ENCODE measurements at regions not wholly inside any gene's neighbourhood (a gene's known extent, or its start where the extent isn't known, plus 50 kb on each side); places are given as distances from the start of the nearest gene placed in this dataset.

DNA sequence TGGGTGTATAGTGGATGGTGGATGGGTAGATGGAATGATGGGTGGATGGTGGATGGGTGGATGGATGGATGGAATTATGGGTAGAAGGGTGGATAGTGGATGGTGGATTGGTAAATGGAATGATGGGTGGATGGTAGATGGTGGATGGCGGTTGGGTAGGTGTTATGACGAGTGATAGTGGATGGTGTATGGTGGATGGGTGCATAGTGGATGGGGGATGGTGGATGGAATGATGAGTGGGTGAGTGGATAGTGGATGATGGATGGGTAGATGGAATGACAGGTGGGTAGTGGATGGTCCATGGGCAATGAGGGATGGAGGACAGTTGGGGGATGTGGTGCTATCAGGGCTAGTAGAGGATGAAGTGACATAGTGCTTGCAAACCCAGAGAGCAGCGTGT lies 182.4 kb downstream of the BRD1 start:
- TF ChIP-seq, protein P1, sequence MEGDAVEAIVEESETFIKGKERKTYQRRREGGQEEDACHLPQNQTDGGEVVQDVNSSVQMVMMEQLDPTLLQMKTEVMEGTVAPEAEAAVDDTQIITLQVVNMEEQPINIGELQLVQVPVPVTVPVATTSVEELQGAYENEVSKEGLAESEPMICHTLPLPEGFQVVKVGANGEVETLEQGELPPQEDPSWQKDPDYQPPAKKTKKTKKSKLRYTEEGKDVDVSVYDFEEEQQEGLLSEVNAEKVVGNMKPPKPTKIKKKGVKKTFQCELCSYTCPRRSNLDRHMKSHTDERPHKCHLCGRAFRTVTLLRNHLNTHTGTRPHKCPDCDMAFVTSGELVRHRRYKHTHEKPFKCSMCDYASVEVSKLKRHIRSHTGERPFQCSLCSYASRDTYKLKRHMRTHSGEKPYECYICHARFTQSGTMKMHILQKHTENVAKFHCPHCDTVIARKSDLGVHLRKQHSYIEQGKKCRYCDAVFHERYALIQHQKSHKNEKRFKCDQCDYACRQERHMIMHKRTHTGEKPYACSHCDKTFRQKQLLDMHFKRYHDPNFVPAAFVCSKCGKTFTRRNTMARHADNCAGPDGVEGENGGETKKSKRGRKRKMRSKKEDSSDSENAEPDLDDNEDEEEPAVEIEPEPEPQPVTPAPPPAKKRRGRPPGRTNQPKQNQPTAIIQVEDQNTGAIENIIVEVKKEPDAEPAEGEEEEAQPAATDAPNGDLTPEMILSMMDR (IDR thresholded peaks at IDR 0.05), result no peak
- TF ChIP-seq POLR2A (IDR thresholded peaks at IDR 0.05) (no peak), EP300 (IDR thresholded peaks at IDR 0.05) (no peak)
